ENCODE measurements at regions not wholly inside any gene's neighbourhood (a gene's known extent, or its start where the extent isn't known, plus 50 kb on each side); places are given as distances from the start of the nearest gene placed in this dataset.
"Not testable (repeated sequence)": the region's sequence is repeated elsewhere in the genome, so short reads cannot be mapped to it uniquely, and the experiment has no call there.

DNA sequence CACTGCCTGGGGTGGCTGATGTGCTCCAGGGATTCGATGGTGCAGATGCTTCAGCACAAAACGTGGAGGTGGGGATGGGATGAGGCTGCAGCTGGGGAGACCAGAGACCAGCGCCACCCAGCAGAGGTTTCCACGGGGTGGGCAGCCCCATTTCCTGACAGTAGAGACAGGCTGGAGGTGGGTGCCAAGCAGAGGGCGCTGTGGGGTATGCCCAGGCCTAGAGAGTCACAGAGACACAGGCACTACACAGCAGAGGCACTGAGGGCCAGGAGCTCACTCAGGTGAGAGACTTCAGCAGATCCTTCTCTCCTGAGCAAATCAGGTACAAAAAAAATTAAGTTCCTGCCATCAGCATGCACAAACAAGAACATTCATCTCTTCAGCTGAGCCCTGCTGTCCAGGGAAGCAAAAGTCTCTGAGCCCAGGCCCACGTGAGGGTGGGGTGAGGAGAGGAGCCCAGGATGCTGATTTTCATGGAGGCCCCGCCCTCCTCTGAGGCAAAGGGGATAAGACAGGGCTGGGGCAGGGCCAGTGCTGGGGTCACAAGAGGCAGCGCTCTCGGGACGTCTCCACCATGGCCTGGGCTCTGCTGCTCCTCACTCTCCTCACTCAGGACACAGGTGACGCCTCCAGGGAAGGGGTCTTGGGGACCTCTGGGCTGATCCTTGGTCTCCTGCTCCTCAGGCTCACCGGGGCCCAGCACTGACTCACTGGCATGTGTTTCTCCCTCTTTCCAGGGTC lies 53.1 kb downstream of the GGTLC2 start:
- no peak for DNase-seq

DNA sequence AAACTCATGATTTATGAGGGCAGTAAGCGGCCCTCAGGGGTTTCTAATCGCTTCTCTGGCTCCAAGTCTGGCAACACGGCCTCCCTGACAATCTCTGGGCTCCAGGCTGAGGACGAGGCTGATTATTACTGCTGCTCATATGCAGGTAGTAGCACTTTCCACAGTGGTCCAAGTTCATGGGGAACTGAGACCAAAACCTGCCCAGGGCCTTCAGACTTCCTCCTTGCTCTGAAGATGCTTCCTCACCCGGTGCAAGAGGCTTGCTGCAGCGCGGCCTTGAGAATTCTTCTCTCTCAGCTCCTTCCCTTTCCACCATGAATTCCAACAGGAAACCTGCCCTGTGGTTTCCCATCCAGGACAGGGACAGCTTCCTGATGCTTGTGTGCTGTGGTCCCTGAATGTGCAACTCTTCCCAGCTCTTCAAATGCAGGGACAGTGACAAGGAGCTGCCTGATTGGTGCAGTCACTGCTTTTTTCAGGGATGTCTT lies 53.9 kb downstream of the GGTLC2 start:
- no peak for DNase-seq

DNA sequence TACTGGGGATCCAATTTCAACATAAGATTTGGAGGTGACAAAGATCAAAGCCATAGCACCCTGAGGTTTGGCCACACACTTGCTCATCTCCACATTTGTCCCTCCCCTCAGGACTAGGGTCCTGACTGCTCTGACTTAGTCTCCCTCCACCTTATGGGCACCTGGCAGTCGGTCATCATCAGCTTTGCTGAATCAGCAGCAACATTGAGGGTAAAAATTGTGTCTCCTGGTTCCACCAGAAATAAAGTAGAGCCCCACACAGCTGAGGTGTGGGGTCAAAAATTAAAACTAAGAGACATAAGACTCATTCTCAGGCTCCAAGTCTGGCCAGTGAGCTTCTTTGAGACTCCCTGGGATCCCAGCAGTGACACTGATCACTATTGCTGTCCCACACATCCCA lies 56.2 kb downstream of the GGTLC2 start:
- DNase-seq, result no peak

DNA sequence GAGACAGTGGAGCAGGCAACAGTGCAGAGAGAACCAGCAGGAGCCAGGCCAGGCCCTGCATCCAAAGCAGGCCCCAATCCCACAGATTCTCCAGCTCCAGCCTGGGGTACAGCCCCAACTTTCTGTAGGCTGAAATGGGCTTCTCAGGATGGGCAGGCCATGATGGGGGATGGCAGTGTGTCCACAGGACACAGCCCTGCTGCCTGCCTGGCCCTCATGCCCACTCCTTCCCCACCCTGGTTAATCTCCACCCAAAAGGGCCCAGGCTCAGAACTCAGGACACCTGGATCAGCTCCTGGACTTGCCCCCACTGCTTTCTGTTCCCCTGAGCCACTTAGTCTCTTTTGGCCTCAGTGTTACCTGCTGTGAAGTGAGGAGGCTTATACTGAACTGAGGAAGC lies 57.1 kb downstream of the GGTLC2 start:
- DNase-seq, result not testable (repeated sequence)

DNA sequence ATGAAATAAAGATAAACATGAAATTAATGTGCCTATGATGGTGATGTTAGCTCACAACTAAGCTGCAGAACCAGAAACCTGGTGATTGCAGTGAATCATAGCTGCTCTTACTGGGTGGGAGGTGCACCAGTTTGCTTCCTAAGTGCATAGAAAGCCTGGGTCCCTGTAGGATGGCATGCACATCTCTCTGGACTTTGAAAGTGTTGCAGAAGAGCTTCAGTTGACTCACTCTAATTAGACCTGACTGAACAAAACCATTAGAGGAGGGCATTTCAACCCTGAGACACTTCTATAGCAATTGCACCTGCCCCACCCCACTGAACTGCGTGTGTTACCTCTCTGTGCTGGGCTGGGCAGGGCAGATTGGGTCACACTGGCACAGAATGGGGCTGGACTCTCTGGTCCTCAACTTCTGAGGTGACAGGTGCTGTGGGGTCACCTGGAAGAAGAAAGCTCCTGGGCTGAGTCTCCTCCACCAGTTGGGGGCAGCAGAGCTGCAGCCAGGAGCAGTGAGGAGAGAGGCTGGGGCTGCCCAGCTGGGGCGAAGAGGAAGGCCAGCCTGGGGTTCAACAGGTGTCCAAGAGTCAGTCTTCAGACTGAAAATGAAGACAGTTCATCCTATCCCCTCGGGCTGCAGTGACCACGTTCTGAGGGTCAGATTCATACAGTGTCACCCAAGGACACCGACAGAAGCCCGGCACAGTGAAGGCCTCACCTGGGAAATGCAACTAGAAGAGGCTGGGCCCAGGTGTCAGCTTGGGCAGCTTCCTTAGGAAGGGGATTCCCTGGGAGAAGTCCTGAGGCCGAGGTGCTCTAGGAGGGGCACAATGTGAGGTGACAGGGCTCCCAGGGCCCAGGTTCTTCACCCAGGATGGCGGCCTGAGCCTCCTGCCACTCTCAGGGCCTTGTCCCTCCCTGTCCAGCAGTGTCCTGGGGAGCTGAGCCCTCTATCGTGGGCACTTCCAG lies 58.1 kb downstream of the GGTLC2 start:
- no peak for DNase-seq

DNA sequence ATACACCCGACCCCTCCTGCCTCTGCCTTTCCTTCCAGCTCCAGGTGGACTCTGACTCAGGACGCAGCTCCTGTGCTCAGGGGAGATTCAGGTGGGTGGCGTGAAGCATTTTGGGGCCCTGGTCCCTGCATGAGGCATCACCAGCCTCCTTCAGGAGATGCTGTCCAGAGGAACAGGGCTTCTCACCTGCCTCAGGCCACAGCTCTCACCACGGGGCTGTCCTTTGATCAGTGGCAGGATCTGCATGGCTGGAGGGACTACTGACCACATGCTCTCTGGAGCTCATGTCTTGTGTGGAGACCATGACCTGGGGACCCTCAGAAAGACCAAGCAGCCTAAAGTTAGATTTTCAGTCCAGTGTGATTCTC lies 58.8 kb downstream of the GGTLC2 start:
- DNase-seq, result no peak

DNA sequence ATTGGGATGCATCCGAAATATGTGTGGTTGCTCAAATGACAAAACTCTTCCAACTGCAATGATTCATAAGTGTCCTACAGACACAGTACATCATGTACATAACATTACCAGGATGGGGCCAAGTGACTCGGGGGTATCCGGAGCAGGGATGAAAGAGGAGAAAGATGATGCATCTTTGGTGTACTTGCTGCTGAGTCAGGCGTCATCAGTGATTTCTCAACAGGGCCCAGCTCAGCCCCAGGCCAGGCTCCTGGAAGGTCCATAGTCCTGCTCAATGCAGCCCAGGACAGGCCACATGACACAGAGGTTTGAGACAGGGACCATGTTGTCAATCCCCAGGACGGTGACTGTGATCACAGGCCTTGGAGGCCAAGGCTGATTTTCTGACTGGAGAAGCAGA lies 59.3 kb downstream of the GGTLC2 start:
- no peak for DNase-seq

DNA sequence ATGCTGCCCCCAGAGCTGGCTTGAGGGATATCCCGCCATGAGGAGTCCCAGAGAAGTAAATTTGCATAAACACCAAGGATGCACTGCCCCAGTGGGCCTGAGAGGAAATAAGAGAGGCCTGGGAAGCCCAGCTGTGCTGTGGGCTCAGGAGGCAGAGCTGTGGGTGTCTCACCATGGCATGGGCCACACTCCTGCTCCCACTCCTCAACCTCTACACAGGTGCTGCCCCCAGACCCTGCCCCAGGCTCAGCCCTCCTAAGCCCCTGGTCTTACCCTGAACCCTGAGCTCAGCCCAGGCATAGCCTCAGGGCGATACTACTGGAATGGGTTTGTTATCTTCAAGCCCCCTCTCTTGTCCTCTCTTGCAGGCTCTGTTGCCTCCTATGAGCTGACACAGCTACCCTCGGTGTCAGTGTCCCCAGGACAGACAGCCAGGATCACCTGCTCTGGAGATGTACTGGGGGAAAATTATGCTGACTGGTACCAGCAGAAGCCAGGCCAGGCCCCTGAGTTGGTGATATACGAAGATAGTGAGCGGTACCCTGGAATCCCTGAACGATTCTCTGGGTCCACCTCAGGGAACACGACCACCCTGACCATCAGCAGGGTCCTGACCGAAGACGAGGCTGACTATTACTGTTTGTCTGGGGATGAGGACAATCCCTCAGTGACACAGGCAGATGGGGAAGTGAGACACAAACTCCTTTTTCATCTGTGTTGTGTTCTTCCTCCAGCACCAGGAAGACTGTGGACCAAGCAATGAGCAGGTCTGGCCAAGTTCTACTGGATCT lies 59.9 kb downstream of the GGTLC2 start:
- no peak for DNase-seq

DNA sequence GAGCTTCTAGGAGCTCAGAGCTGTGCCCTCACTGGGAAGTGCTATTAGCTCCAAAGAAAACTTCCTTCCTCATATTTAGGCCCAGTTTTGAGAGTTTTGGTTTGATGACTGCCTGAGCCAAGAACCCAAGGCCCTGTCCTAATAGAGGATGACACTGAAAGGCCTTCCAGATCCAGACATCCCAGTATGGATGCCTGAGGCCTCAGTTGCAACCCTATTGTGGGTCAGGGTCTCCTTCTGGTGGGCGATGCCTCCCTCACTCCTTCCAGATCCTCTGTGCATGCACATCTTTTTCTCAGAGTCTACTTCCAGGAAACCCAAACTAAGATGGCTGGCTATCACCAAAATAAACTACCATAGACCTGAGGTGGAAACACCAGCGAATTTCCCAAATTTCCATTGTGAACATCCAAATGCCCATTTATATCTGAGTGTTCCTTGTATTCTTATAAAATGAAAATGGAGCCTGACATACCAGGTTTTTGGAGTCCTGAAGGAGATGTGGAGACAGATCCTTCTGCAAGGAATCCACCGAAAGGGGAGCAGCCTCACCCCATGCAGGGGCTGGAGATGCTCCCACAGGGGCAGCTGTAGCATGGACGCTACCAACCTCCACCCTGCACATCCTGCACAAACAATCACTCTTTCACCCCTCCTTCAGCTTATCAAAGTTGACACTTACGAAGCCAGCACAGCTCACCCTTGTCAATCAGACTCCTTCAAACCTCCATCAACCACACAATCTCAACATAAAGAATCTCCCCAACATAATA lies 61.1 kb downstream of the GGTLC2 start:
- DNase-seq, result no peak

DNA sequence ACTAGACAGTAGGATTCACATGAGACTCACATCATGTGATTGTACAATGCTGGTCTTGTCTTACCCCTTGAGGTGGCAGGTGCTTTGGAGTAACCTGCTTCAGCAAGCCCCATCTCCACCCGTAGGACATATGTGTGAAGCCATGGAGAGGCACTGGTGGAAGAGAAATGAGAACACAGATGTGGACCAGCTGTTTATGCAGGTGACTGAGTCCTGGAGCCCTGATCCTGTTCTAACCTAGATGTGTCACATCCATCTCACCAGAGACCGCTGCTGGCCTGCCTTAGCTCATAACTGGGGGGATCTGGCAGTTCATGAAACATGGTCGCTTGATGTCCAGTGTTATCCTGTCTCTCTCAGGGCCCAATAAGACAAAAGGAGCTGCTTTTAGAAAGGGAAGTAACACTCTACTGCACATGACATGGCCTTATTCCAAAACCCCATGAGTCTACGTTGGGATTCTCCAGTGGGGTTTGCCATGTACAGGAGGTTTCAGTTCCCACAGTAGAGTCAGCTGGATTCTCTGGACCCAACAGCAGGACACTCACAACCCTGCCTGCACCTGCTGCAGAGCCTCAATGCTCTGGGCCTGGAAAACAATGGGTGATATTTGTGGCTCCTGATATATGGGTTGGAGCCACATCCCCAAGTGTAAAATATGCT lies 62.0 kb downstream of the GGTLC2 start:
- no peak for DNase-seq

DNA sequence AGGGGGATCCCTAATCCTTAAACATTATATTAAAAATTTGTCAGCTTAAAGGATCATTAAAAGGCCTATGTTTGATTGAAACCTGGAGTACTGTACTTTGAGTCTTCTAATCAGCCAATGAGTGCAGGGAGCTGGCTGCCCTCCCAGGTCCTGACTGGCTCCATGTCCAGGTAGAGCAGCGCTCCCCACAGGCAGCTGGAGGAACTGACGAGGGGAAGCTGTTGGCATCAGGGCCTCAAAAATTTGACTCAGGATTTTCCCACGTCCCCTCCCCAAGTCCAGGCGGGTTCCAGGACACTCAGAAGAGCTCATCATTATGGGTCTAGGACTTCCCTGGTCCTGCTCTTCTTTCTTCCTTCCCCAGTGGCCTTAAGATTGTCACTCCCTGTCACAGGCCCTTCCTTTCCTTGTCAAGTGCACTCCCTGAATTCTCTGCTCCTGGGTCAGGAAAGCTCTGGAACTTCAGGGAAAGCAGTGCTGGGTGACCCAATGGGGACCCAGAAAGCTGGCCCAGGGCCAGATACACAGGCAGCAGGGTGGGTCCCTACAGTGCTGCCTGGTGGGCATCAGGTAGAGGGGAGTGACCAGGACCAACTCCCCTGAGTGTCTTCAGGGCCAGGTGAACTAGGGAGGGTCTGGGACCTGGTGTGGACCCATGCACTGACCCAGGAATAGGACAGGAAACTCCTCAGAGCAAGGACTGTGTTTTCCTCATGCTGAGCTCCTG lies 65.5 kb downstream of the GGTLC2 start:
- no peak for DNase-seq

DNA sequence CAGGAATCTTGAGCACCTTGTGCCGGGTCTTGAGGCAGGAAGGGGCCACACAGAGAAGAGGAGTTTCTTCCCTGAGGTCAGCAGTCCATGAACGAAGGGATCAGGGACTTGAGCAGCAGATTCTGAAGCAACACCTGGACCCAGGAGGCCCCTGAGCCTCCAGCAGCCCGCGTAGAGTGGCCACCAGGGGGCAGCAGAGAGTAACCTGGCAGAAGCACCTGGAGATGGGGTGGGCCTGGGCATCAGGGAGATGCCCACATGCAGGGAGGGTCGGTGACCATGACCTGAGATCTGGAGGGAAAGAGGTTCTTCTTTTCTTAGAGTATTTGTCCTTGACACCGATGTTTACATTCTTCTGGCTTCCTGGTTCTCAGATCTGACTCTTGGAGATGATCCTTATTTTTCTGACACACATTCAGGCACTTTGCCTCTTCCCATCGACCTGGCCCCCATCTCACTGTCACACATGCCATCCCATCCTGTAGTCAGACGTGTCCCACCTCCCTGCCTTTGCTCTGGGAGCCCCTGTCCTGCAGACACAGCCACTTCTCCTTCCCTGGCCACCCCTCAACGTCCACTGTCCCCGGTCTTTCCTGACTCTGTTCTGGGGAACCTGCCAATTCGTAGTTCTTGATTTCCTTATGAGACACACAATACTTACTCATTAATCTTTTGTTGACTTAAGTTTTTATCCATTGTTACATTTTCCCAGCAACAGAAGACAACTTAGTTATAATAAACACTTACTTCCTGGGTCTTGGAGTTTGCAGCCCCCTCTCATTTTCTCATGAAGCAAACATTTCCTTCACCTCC lies 66.5 kb downstream of the GGTLC2 start:
- peak; percentile 32 for DNase-seq

DNA sequence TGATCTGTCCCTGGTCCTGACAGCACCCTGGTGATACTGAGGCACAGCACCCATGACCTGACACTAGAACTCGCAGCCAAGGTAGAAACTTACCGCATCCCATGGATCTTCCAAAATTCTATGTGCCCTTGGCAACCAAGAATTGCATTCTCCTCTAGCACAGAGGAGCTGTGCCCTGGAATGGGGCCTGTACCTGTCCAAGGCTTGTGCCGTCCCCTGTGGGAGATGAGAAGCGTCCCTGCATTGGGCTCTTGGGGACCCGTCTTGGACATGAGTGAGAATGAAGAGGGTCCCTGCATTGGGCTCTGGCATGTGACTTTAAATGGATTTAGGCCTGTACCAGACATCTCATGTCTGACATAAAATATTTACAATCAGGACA lies 67.1 kb downstream of the GGTLC2 start:
- DNase-seq, result no peak

DNA sequence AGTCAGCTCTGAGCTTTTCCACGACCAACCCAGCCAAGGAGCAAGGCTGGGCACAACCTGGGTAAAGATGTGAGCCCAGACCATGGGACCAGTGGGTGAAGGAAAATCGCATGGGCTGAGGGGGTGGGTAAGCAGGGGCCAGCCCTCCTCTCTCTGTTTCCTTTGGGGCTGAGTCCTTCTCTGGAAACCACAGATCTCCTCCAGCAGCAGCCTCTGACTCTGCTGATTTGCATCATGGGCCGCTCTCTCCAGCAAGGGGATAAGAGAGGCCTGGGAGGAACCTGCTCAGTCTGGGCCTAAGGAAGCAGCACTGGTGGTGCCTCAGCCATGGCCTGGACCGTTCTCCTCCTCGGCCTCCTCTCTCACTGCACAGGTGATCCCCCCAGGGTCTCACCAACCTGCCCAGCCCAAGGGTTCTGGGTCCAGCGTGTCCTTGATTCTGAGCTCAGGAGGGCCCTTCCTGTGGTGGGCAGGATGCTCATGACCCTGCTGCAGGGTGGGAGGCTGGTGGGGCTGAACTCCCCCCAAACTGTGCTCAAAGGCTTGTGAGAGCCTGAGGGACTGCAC lies 67.8 kb downstream of the GGTLC2 start:
- no peak for DNase-seq

DNA sequence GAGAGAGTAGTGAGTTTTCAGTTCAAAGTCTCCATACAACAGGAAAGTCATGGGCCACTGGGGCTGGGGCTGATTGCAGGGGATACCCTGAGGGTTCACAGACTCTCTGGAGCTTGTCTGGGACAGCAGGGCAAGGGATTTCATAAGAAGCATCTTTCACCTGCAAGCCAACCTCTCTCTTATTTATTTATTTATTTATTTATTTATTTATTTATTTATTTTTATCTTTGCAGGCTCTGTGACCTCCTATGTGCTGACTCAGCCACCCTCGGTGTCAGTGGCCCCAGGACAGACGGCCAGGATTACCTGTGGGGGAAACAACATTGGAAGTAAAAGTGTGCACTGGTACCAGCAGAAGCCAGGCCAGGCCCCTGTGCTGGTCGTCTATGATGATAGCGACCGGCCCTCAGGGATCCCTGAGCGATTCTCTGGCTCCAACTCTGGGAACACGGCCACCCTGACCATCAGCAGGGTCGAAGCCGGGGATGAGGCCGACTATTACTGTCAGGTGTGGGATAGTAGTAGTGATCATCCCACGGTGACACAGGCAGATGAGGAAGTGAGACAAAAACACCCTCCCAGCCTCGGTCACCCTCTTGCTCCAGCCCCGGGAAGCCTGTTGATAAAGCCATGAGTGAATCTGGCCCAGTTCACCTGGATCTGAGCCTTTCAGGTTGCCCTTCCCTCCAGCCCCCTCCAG lies 68.4 kb downstream of the GGTLC2 start:
- no peak for DNase-seq

DNA sequence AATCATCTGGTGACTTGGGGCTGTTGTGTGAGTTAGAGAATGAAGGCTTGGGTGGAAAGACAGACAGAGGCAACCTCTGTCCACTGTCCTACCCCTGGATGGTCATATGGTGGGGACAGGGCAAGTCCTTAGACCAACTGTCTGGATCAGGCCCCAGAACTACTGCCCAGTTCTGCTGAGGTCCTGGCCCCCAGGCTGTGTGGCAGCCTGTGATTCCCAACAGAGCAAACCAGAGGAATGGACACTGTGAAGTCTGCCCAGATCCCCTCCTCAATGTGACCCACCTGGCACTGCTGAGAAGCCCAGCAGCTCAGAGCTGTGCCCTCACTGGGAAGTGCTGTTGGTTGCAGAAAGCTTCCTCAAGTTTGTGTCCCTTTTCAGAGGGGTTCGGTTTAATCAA lies 69.0 kb downstream of the GGTLC2 start:
- no peak for DNase-seq

DNA sequence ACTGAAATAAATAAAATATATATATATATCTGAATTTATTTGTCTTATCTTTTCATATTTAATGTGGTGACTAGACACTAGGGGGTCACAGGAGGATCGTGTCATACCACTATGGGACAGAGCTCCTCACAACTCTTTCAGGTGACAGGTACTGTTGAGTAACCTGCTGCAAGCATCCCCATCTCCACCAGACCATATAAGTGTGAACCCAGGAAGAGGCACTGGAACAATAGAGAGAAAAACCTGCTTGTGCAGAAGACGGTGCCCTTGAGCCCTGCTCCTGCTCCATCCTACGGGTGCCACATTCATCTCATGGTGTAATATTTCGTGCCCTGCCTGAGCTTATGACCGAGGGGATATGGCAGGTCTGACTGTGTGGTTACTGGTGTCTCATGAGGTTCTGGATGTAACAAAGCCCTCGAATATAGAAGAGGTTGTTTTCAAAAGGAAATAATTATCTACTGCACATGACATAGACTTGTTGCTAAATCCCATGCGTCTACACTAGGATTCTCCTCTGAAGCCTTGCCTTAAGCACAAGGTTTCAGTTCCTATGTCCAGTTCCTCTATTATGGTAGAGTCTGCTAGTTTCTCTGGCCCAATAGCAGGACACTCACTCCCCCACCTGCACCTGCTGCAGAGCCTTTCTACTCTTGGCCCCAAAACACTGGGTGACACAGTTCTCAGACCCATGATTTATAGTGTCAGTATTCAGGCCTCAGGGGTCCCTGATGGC lies 70.4 kb downstream of the GGTLC2 start:
- DNase-seq, result no peak

DNA sequence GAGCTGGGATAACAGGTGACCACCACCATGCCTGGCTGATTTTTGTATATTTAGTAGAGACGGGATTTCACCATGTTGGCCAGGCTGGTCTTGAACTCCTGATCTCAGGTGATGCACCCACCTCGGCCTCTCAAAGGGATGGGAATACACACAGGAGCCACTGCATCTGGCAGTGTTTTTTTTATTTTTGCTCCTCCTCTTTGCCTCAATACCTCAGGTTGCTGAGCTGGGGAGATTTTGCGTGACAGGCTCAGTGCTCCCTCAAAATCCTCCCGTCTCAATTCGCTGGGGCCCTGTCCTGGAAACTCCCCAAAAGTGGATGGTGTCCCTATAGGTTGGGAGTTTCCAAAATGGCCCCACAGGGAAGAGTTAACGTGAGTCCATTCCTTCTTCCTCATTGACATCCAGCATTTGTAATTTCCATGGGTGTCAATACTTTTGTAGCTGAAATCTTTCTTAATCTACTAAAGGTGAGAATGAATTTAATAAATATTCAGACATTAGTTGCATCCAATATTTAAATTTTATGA lies 71.8 kb downstream of the GGTLC2 start:
- DNase-seq, result no peak
